G401 (cell line): ENCODE measurements at regions not wholly inside any gene's neighbourhood (a gene's known extent, or its start where the extent isn't known, plus 50 kb on each side); places are given as distances from the start of the nearest gene placed in this dataset.
A peak's percentile ranks its signal among the peaks of the same experiment; 100 is the strongest.

Experiments
- DNase-seq: peaks from one replicate; pipeline ENCODE4 v3.0.0-alpha.2; 2015; ENCODE audit warnings: low spot score
- in situ Hi-C: cut with HindIII; loops from 2 replicates; pipeline ENCODE4 v1.10.0; 2016; ENCODE audit warnings: low sequenced_read_pairs, mixed read lengths

GRCh38 chr2:103254611-103255010, 492.8 kb downstream of the TMEM182 start:
- in situ Hi-C loops: no loop called here
- DNase-seq: no peak

GRCh38 chr2:103264058-103264768, 502.4 kb downstream of the TMEM182 start:
- in situ Hi-C loops: no loop called here
- DNase-seq: no peak

- DNase-seq: no peak
- in situ Hi-C loops: no loop called here
These were observed 503.7 kb downstream of the TMEM182 start for GRCh38 chr2:103265521-103265920.

- in situ Hi-C loops: no loop called here
- DNase-seq: no peak
These were observed 507.1 kb downstream of the TMEM182 start for GRCh38 chr2:103268841-103269498.

GRCh38 chr2:103276869-103277268, 515.0 kb downstream of the TMEM182 start:
- DNase-seq: no peak
- in situ Hi-C loops: no loop called here

- in situ Hi-C loops: no loop called here
- DNase-seq: no peak
These were observed 522.9 kb downstream of the TMEM182 start for GRCh38 chr2:103284750-103285149.

- no peak for DNase-seq
- in situ Hi-C loops: no loop called here
These were observed 523.5 kb downstream of the TMEM182 start for GRCh38 chr2:103285354-103285753.

GRCh38 chr2:103287746-103288145, 525.9 kb downstream of the TMEM182 start:
- in situ Hi-C loops: no loop called here
- no peak for DNase-seq

GRCh38 chr2:103288696-103289095, 526.9 kb downstream of the TMEM182 start:
- DNase-seq: no peak
- in situ Hi-C loops: no loop called here

- peak; percentile 4 for DNase-seq
These were observed 527.4 kb downstream of the TMEM182 start for GRCh38 chr2:103289105-103289725.

GRCh38 chr2:103292573-103292972, 530.7 kb downstream of the TMEM182 start:
- no peak for DNase-seq
- in situ Hi-C loops: no loop called here

More at GRCh38 chr2:103289105-103289725, 527.4 kb downstream of the TMEM182 start:
- in situ Hi-C loops: no loop called here

GRCh38 chr2:103293067-103293741, 531.4 kb downstream of the TMEM182 start:
- DNase-seq: no peak
- in situ Hi-C loops: no loop called here

- DNase-seq: no peak
- in situ Hi-C loops: no loop called here
These were observed 531.9 kb downstream of the TMEM182 start for GRCh38 chr2:103293742-103294077.

- in situ Hi-C loops: no loop called here
- DNase-seq: no peak
These were observed 532.6 kb downstream of the TMEM182 start for GRCh38 chr2:103294420-103294819.

- in situ Hi-C loops: no loop called here
These were observed 533.8 kb downstream of the TMEM182 start for GRCh38 chr2:103295591-103295990.

GRCh38 chr2:103324671-103325070, 562.8 kb downstream of the TMEM182 start:
- DNase-seq: no peak
- in situ Hi-C loops: no loop called here

More at GRCh38 chr2:103295591-103295990, 533.8 kb downstream of the TMEM182 start:
- DNase-seq: no peak

- in situ Hi-C loops: no loop called here
- DNase-seq: no peak
These were observed 565.6 kb downstream of the TMEM182 start for GRCh38 chr2:103327386-103327785.

GRCh38 chr2:103327966-103328365, 566.1 kb downstream of the TMEM182 start:
- in situ Hi-C loops: no loop called here
- no peak for DNase-seq

- DNase-seq: no peak
- in situ Hi-C loops: no loop called here
These were observed 573.6 kb downstream of the TMEM182 start for GRCh38 chr2:103335403-103335802.

- DNase-seq: no peak
- in situ Hi-C loops: no loop called here
These were observed 577.0 kb downstream of the TMEM182 start for GRCh38 chr2:103338819-103339218.
